ENCODE measurements at regions not wholly inside any gene's neighbourhood (a gene's known extent, or its start where the extent isn't known, plus 50 kb on each side); places are given as distances from the start of the nearest gene placed in this dataset.

- no peak overlapping the region for H3K4me2 ChIP-seq (ENCODE audit: insufficient read depth, low read length)
- TF ChIP-seq CTCF (IDR thresholded peaks at IDR 0.05; ENCODE audit: borderline replicate concordance, extremely low read depth, low read length, poor library complexity, severe bottlenecking), result no peak
- ATAC-seq (ENCODE audit: insufficient read depth, low read depth) (no peak), DNase-seq (no peak)
- H3K27me3 ChIP-seq (ENCODE audit: insufficient read depth, low read length, poor library complexity), result no peaks in the 10 kb centered on the region
- H3K79me2 ChIP-seq (ENCODE audit: insufficient read depth, low read length), result no peaks in the 10 kb centered on the region
- H3K36me3 ChIP-seq (ENCODE audit: insufficient read depth, low read length), result no peaks in the 10 kb centered on the region
- no peaks in the 10 kb centered on the region for H4K20me1 ChIP-seq (ENCODE audit: insufficient read depth, low read length)
- no peak overlapping the region for H2AFZ ChIP-seq (ENCODE audit: low read depth, low read length)
- no peak overlapping the region for H3K27ac ChIP-seq (ENCODE audit: low read length)
- H3K9me3 ChIP-seq (ENCODE audit: insufficient read depth, low read length, severe bottlenecking), result no peaks in the 10 kb centered on the region
- H3K9ac ChIP-seq (ENCODE audit: low read depth, low read length), result no peak overlapping the region
- no peaks in the 10 kb centered on the region for H3K4me1 ChIP-seq (ENCODE audit: insufficient read depth, low read length)
- no peak overlapping the region for H3K4me3 ChIP-seq (ENCODE audit: low read depth in 1 of 2, low read length in 2 of 2)
Observed at GRCh38 chr1:57833296-57833695, 409.4 kb upstream of the DAB1 start.

- Histone ChIP-seq H2AFZ (ENCODE audit: low read depth, low read length) (no peak overlapping the region), H4K20me1 (ENCODE audit: insufficient read depth, low read length) (no peaks in the 10 kb centered on the region), H3K4me2 (ENCODE audit: insufficient read depth, low read length) (no peak overlapping the region), H3K27ac (ENCODE audit: low read length) (no peak overlapping the region), H3K4me3 (ENCODE audit: low read depth in 1 of 2, low read length in 2 of 2) (no peak overlapping the region), H3K36me3 (ENCODE audit: insufficient read depth, low read length) (no peaks in the 10 kb centered on the region), H3K9me3 (ENCODE audit: insufficient read depth, low read length, severe bottlenecking) (no peaks in the 10 kb centered on the region), H3K27me3 (ENCODE audit: insufficient read depth, low read length, poor library complexity) (no peaks in the 10 kb centered on the region), H3K79me2 (ENCODE audit: insufficient read depth, low read length) (no peaks in the 10 kb centered on the region), H3K9ac (ENCODE audit: low read depth, low read length) (no peak overlapping the region), H3K4me1 (ENCODE audit: insufficient read depth, low read length) (no peaks in the 10 kb centered on the region)
- no peak for DNase-seq
- ATAC-seq (ENCODE audit: insufficient read depth, low read depth), result no peak
- TF ChIP-seq CTCF (IDR thresholded peaks at IDR 0.05; ENCODE audit: borderline replicate concordance, extremely low read depth, low read length, poor library complexity, severe bottlenecking), result no peak
- TF ChIP-seq EZH2 (IDR thresholded peaks at IDR 0.05; ENCODE audit: borderline replicate concordance, low read depth, low read length, severe bottlenecking), result no peak
Observed at GRCh38 chr1:57832612-57833011, 408.8 kb upstream of the DAB1 start.

- no peak overlapping the region for H2AFZ ChIP-seq (ENCODE audit: low read depth, low read length)
- H3K79me2 ChIP-seq (ENCODE audit: insufficient read depth, low read length), result no peaks in the 10 kb centered on the region
- no peaks in the 10 kb centered on the region for H3K4me1 ChIP-seq (ENCODE audit: insufficient read depth, low read length)
- H3K9me3 ChIP-seq (ENCODE audit: insufficient read depth, low read length, severe bottlenecking), result no peaks in the 10 kb centered on the region
- no peak for TF ChIP-seq CTCF (IDR thresholded peaks at IDR 0.05; ENCODE audit: borderline replicate concordance, extremely low read depth, low read length, poor library complexity, severe bottlenecking)
- TF ChIP-seq EZH2 (IDR thresholded peaks at IDR 0.05; ENCODE audit: borderline replicate concordance, low read depth, low read length, severe bottlenecking), result no peak
- no peak overlapping the region for H3K4me3 ChIP-seq (ENCODE audit: low read depth in 1 of 2, low read length in 2 of 2)
- no peak overlapping the region for H3K9ac ChIP-seq (ENCODE audit: low read depth, low read length)
- DNase-seq (no peak), ATAC-seq (ENCODE audit: insufficient read depth, low read depth) (no peak)
- no peaks in the 10 kb centered on the region for H3K27me3 ChIP-seq (ENCODE audit: insufficient read depth, low read length, poor library complexity)
- no peak overlapping the region for H3K4me2 ChIP-seq (ENCODE audit: insufficient read depth, low read length)
- no peaks in the 10 kb centered on the region for H4K20me1 ChIP-seq (ENCODE audit: insufficient read depth, low read length)
- H3K36me3 ChIP-seq (ENCODE audit: insufficient read depth, low read length), result no peaks in the 10 kb centered on the region
- H3K27ac ChIP-seq (ENCODE audit: low read length), result no peak overlapping the region
Observed at GRCh38 chr1:57831624-57832023, 407.8 kb upstream of the DAB1 start.

- DNase-seq (no peak), ATAC-seq (ENCODE audit: insufficient read depth, low read depth) (no peak)
- no peaks in the 10 kb centered on the region for H3K27me3 ChIP-seq (ENCODE audit: insufficient read depth, low read length, poor library complexity)
- H2AFZ ChIP-seq (ENCODE audit: low read depth, low read length), result no peak overlapping the region
- H3K4me1 ChIP-seq (ENCODE audit: insufficient read depth, low read length), result no peaks in the 10 kb centered on the region
- no peaks in the 10 kb centered on the region for H3K9me3 ChIP-seq (ENCODE audit: insufficient read depth, low read length, severe bottlenecking)
- H3K79me2 ChIP-seq (ENCODE audit: insufficient read depth, low read length), result no peaks in the 10 kb centered on the region
- H3K4me3 ChIP-seq (ENCODE audit: low read depth in 1 of 2, low read length in 2 of 2), result no peak overlapping the region
- no peak overlapping the region for H3K4me2 ChIP-seq (ENCODE audit: insufficient read depth, low read length)
- H3K9ac ChIP-seq (ENCODE audit: low read depth, low read length), result no peak overlapping the region
- no peaks in the 10 kb centered on the region for H4K20me1 ChIP-seq (ENCODE audit: insufficient read depth, low read length)
- TF ChIP-seq EZH2 (IDR thresholded peaks at IDR 0.05; ENCODE audit: borderline replicate concordance, low read depth, low read length, severe bottlenecking) (no peak), CTCF (IDR thresholded peaks at IDR 0.05; ENCODE audit: borderline replicate concordance, extremely low read depth, low read length, poor library complexity, severe bottlenecking) (no peak)
- no peak overlapping the region for H3K27ac ChIP-seq (ENCODE audit: low read length)
- H3K36me3 ChIP-seq (ENCODE audit: insufficient read depth, low read length), result no peaks in the 10 kb centered on the region
Observed at GRCh38 chr1:57826535-57826934, 402.7 kb upstream of the DAB1 start.

Data from DND-41 (cell line).